ENCODE measurements at regions not wholly inside any gene's neighbourhood (a gene's known extent, or its start where the extent isn't known, plus 50 kb on each side); places are given as distances from the start of the nearest gene placed in this dataset.

- intact Hi-C loops (cut with micrococcal nuclease; ENCODE audit: unreplicated experiment) (no loop called here), in situ Hi-C loops (cut with HindIII; ENCODE audit: extremely low pct_ligation_motif_present, low pct_unique_long_range_greater_than_20kb) (no loop called here)
- H4K20me1 ChIP-seq (ENCODE audit: insufficient read depth, low read length) = no peaks in the 10 kb centered on the region
- ChIA-PET POLR2A (no interaction called here), CTCF (ENCODE audit: low intra/inter-chr PET ratio, low total read pairs) (no interaction called here)
- BruUV-seq (replicated peaks) = no TSS peak
- ATAC-seq = no peak
- no peak overlapping the region for H3K4me2 ChIP-seq (ENCODE audit: low read depth, low read length)
- TF ChIP-seq KLF16 (CRISPR knock-in tag; IDR thresholded peaks at IDR 0.05) = no peak
- no peak for TF ChIP-seq NFKB2 (CRISPR knock-in tag; IDR thresholded peaks at IDR 0.05; ENCODE audit: borderline replicate concordance)
- no peak overlapping the region for H2AFZ ChIP-seq (ENCODE audit: low read length)
- no peak overlapping the region for H3K4me3 ChIP-seq (replicated peaks in 1 of 3; ENCODE audit: insufficient read depth in 1 of 3, low read depth in 2 of 3, low read length in 3 of 3)
- H3K9me3 ChIP-seq (ENCODE audit: low read length) = no peaks in the 10 kb centered on the region
- no peaks in the 10 kb centered on the region for H3K4me1 ChIP-seq (ENCODE audit: insufficient read depth, low read length)
- whole genome bisulfite sequencing (ENCODE audit: low lambda C conversion rate) = 0% methylated on average over 1 of the region's 2 CpGs
- no peak for FAIRE-seq
- no peak for DNase-seq (ENCODE audit: low spot score)
- no peak overlapping the region for H3K9ac ChIP-seq (ENCODE audit: insufficient read depth, low read depth, low read length)
- H3K27ac ChIP-seq (ENCODE audit: extremely low read length, insufficient read depth, low read length) = no peak overlapping the region
- H3K79me2 ChIP-seq (ENCODE audit: insufficient read depth, low read length) = no peaks in the 10 kb centered on the region
- H3K27me3 ChIP-seq (ENCODE audit: control insufficient read depth in 1 of 2, insufficient read depth in 2 of 2, low read length in 2 of 2) = peaks cover 0 to 2% of the 10 kb centered on the region in 2 experiments; a peak in 1 of 5 replicates
- H3K36me3 ChIP-seq (replicated peaks in 1 of 2; ENCODE audit: control insufficient read depth in 1 of 2, insufficient read depth in 2 of 2, low read length in 2 of 2) = no peaks in the 10 kb centered on the region
These were observed 84.3 kb upstream of the SORCS3 start for GRCh38 chr10:104556831-104557230.

DNA sequence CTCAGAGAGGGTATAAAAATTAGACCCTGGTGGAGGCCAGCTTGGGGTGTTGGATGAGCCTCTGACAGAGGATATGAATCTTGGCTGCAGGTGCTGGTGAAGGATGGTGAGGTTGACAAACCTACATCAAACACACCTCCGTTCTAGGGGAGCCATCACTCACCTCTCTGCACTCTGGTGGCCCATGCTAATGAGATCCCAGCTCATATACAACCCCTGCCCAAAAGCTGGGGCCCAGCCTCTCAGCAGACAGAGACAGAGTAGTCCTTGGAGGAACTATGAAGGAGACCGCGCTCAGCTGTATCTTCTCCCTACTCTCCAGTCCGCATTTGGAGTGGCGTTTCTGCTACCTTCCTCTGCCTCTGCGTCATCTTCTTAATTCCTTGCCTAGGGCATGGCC is 83.1 kb upstream of the SORCS3 start:
- in situ Hi-C loops (cut with HindIII; ENCODE audit: extremely low pct_ligation_motif_present, low pct_unique_long_range_greater_than_20kb) = no loop called here
- H3K27ac ChIP-seq (ENCODE audit: extremely low read length, insufficient read depth, low read length) = no peak overlapping the region
- DNase-seq (ENCODE audit: low spot score) (no peak), FAIRE-seq (no peak), ATAC-seq (no peak)
- H4K20me1 ChIP-seq (ENCODE audit: insufficient read depth, low read length) = no peaks in the 10 kb centered on the region
- WGBS (ENCODE audit: low lambda C conversion rate) = 54% methylated on average over 6 of the region's 6 CpGs
- no peak for TF ChIP-seq SNAPC4 (CRISPR knock-in tag; IDR thresholded peaks at IDR 0.05)
- no peak for TF ChIP-seq ZNF576 (CRISPR knock-in tag; IDR thresholded peaks at IDR 0.05)
- no peak for TF ChIP-seq ZNF816 (CRISPR knock-in tag; IDR thresholded peaks at IDR 0.05; ENCODE audit: borderline replicate concordance)
- TF ChIP-seq, protein P1, sequence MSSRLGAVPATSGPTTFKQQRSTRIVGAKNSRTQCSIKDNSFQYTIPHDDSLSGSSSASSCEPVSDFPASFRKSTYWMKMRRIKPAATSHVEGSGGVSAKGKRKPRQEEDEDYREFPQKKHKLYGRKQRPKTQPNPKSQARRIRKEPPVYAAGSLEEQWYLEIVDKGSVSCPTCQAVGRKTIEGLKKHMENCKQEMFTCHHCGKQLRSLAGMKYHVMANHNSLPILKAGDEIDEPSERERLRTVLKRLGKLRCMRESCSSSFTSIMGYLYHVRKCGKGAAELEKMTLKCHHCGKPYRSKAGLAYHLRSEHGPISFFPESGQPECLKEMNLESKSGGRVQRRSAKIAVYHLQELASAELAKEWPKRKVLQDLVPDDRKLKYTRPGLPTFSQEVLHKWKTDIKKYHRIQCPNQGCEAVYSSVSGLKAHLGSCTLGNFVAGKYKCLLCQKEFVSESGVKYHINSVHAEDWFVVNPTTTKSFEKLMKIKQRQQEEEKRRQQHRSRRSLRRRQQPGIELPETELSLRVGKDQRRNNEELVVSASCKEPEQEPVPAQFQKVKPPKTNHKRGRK (CRISPR knock-in tag; IDR thresholded peaks at IDR 0.05) = no peak
- TF ChIP-seq ZBTB44 (CRISPR knock-in tag; IDR thresholded peaks at IDR 0.05) = no peak
- TF ChIP-seq SMARCE1 (IDR thresholded peaks at IDR 0.05; ENCODE audit: borderline replicate concordance) = no peak
- no peak for TF ChIP-seq SMAD3 (CRISPR knock-in tag; IDR thresholded peaks at IDR 0.05)
- intact Hi-C loops (cut with micrococcal nuclease; ENCODE audit: unreplicated experiment) = no loop called here
- no peaks in the 10 kb centered on the region for H3K4me1 ChIP-seq (ENCODE audit: insufficient read depth, low read length)
- peaks cover 0 to 2% of the 10 kb centered on the region in 2 experiments; a peak in 1 of 5 replicates for H3K27me3 ChIP-seq (ENCODE audit: control insufficient read depth in 1 of 2, insufficient read depth in 2 of 2, low read length in 2 of 2)
- BruUV-seq (replicated peaks) = no TSS peak
- H2AFZ ChIP-seq (ENCODE audit: low read length) = no peak overlapping the region
- ChIA-PET POLR2A (no interaction called here), CTCF (ENCODE audit: low intra/inter-chr PET ratio, low total read pairs) (no interaction called here)
- H3K36me3 ChIP-seq (replicated peaks in 1 of 2; ENCODE audit: control insufficient read depth in 1 of 2, insufficient read depth in 2 of 2, low read length in 2 of 2) = no peaks in the 10 kb centered on the region
- H3K4me3 ChIP-seq (replicated peaks in 1 of 3; ENCODE audit: insufficient read depth in 1 of 3, low read depth in 2 of 3, low read length in 3 of 3) = no peak overlapping the region
- H3K79me2 ChIP-seq (ENCODE audit: insufficient read depth, low read length) = no peaks in the 10 kb centered on the region
- H3K4me2 ChIP-seq (ENCODE audit: low read depth, low read length) = no peak overlapping the region
- no peaks in the 10 kb centered on the region for H3K9me3 ChIP-seq (ENCODE audit: low read length)
- H3K9ac ChIP-seq (ENCODE audit: insufficient read depth, low read depth, low read length) = no peak overlapping the region
